Type B pancreatic cell (in vitro differentiated cells): ENCODE measurements at regions not wholly inside any gene's neighbourhood (a gene's known extent, or its start where the extent isn't known, plus 50 kb on each side); places are given as distances from the start of the nearest gene placed in this dataset.

Source experiments
- DNase-seq: peaks from one replicate; pipeline ENCODE4 v3.0.0; 2021; ENCODE audit warnings: mixed read lengths; ENCODE audit not compliant: unreplicated experiment; ENCODE audit errors: extremely low spot score
- H3K27ac Mint-ChIP-seq: 2 replicates; pipeline ENCODE4 v1.8.0; 2021; ENCODE audit warnings: mild to moderate bottlenecking, mixed read lengths
- H3K27me3 Mint-ChIP-seq: 2 replicates; pipeline ENCODE4 v1.8.0; 2021; ENCODE audit warnings: mixed read lengths
- H3K36me3 Mint-ChIP-seq: 2 replicates; pipeline ENCODE4 v1.8.0; 2021; ENCODE audit warnings: mixed read lengths
- H3K4me1 Mint-ChIP-seq: one replicate; pipeline ENCODE4 v1.8.0; 2021; ENCODE audit warnings: mixed read lengths; ENCODE audit not compliant: unreplicated experiment
- H3K4me3 Mint-ChIP-seq: 2 replicates; pipeline ENCODE4 v1.8.0; 2021; ENCODE audit warnings: mild to moderate bottlenecking, mixed read lengths
- H3K9me3 Mint-ChIP-seq: 2 replicates; pipeline ENCODE4 v1.8.0; 2021; ENCODE audit warnings: mixed read lengths
- TF ChIP-seq, protein P1 (sequence below): fragments of 200-600 bp; sonication (generic); conservative IDR thresholded peaks from 2 replicates; pipeline ENCODE4 v1.5.0; 2021; ENCODE audit warnings: antibody characterized with exemption, mild to moderate bottlenecking

- no peak overlapping the region for H3K27ac Mint-ChIP-seq
- no peaks in the 10 kb centered on the region for H3K36me3 Mint-ChIP-seq
- H3K4me3 Mint-ChIP-seq: no peak overlapping the region
- no peaks in the 10 kb centered on the region for H3K9me3 Mint-ChIP-seq
- no peaks in the 10 kb centered on the region for H3K27me3 Mint-ChIP-seq
- TF ChIP-seq, protein P1, sequence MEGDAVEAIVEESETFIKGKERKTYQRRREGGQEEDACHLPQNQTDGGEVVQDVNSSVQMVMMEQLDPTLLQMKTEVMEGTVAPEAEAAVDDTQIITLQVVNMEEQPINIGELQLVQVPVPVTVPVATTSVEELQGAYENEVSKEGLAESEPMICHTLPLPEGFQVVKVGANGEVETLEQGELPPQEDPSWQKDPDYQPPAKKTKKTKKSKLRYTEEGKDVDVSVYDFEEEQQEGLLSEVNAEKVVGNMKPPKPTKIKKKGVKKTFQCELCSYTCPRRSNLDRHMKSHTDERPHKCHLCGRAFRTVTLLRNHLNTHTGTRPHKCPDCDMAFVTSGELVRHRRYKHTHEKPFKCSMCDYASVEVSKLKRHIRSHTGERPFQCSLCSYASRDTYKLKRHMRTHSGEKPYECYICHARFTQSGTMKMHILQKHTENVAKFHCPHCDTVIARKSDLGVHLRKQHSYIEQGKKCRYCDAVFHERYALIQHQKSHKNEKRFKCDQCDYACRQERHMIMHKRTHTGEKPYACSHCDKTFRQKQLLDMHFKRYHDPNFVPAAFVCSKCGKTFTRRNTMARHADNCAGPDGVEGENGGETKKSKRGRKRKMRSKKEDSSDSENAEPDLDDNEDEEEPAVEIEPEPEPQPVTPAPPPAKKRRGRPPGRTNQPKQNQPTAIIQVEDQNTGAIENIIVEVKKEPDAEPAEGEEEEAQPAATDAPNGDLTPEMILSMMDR: no peak
- no peaks in the 10 kb centered on the region for H3K4me1 Mint-ChIP-seq
- no peak for DNase-seq
Observed at GRCh38 chr4:83831588-83831987, 295.7 kb downstream of the GPAT3 start.

- H3K27me3 Mint-ChIP-seq: no peaks in the 10 kb centered on the region
- no peaks in the 10 kb centered on the region for H3K4me1 Mint-ChIP-seq
- TF ChIP-seq, protein P1: no peak
- H3K36me3 Mint-ChIP-seq: no peaks in the 10 kb centered on the region
- H3K4me3 Mint-ChIP-seq: no peak overlapping the region
- H3K9me3 Mint-ChIP-seq: no peaks in the 10 kb centered on the region
- DNase-seq: no peak
- no peak overlapping the region for H3K27ac Mint-ChIP-seq
Observed at GRCh38 chr4:83830138-83830888, 294.4 kb downstream of the GPAT3 start.

- no peak for DNase-seq
- TF ChIP-seq, protein P1: no peak
- Mint-ChIP-seq H3K9me3 (no peaks in the 10 kb centered on the region), H3K27me3 (peaks cover 2% of the 10 kb centered on the region), H3K27ac (no peak overlapping the region), H3K36me3 (no peaks in the 10 kb centered on the region), H3K4me3 (no peak overlapping the region), H3K4me1 (no peaks in the 10 kb centered on the region)
Observed at GRCh38 chr4:83828601-83829000, 292.7 kb downstream of the GPAT3 start.

GRCh38 chr4:83821493-83821892, 285.6 kb downstream of the GPAT3 start:
- no peaks in the 10 kb centered on the region for H3K36me3 Mint-ChIP-seq
- H3K9me3 Mint-ChIP-seq: peaks cover 5% of the 10 kb centered on the region
- no peak overlapping the region for H3K4me3 Mint-ChIP-seq
- no peak overlapping the region for H3K27ac Mint-ChIP-seq
- peaks cover 3% of the 10 kb centered on the region for H3K27me3 Mint-ChIP-seq
- TF ChIP-seq, protein P1: no peak
- no peak for DNase-seq
- no peaks in the 10 kb centered on the region for H3K4me1 Mint-ChIP-seq

DNA sequence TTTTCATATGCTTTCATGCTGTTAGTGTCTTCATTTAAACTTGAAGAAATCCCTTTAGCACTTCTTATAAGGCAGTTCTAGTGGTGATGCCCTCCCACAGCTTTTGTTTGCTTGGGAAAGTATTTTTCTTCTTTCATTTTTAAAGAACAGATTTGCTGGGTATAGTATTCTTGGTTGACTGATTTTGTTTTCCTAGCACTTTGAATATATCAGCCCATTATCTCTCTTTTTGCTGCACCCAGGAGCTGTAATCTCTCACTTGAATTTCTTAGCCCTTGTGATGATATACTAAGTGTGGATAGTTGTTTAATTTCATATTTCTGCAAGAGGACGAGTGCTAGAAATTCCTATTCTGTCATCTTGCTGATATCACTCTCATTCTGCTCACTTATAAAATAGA, 283.7 kb downstream of the GPAT3 start:
- Mint-ChIP-seq H3K4me3 (no peak overlapping the region), H3K4me1 (no peaks in the 10 kb centered on the region), H3K36me3 (no peaks in the 10 kb centered on the region), H3K27ac (no peak overlapping the region), H3K9me3 (peaks cover 5% of the 10 kb centered on the region), H3K27me3 (peaks cover 3% of the 10 kb centered on the region)
- DNase-seq: no peak
- TF ChIP-seq, protein P1: no peak

GRCh38 chr4:83810428-83810827, 274.5 kb downstream of the GPAT3 start:
- Mint-ChIP-seq H3K9me3 (no peaks in the 10 kb centered on the region), H3K36me3 (no peaks in the 10 kb centered on the region), H3K27me3 (peaks cover 9% of the 10 kb centered on the region), H3K4me1 (no peaks in the 10 kb centered on the region), H3K4me3 (no peak overlapping the region), H3K27ac (no peak overlapping the region)
- TF ChIP-seq, protein P1: no peak
- DNase-seq: no peak
